Cardiac muscle cell (in vitro differentiated cells and primary cell): ENCODE measurements at regions not wholly inside any gene's neighbourhood (a gene's known extent, or its start where the extent isn't known, plus 50 kb on each side); places are given as distances from the start of the nearest gene placed in this dataset.

ENCODE experiments used
- DNase-seq, 2 donors: peaks; one replicate each; pipeline versions ENCODE4 v3.0.0 to v3.0.0-alpha.2; 2010 to 2017; ENCODE audit warnings: low read depth in 1 of 2, low spot score in 1 of 2
- H3K27ac ChIP-seq: fragments of 200-600 bp; sonication (generic); 2 replicates; pipeline ENCODE4 v1.5.1; 2016
- H3K27me3 ChIP-seq: fragments of 200-600 bp; sonication (generic); 2 replicates; pipeline ENCODE4 v1.6.0; 2016; ENCODE audit warnings: control low read depth
- H3K36me3 ChIP-seq: fragments of 200-600 bp; sonication (generic); 2 replicates; pipeline ENCODE4 v1.5.1; 2016; ENCODE audit warnings: control low read depth
- H3K4me1 ChIP-seq: fragments of 200-600 bp; sonication (generic); 2 replicates; pipeline ENCODE4 v1.8.1; 2017; ENCODE audit warnings: low read depth, mild to moderate bottlenecking, mixed run types
- H3K4me3 ChIP-seq: fragments of 200-600 bp; sonication (generic); 2 replicates; pipeline ENCODE4 v1.5.1; 2016; ENCODE audit warnings: mild to moderate bottlenecking
- H3K9me3 ChIP-seq: fragments of 200-600 bp; sonication (generic); 2 replicates; pipeline ENCODE4 v1.5.1; 2017; ENCODE audit warnings: low read depth, mild to moderate bottlenecking, control low read depth
- TF ChIP-seq, protein P1 (sequence below): IDR thresholded peaks from 2 replicates; pipeline ENCODE4 v1.5.1; 2012; ENCODE audit warnings: low read depth, mild to moderate bottlenecking, low read length

DNA sequence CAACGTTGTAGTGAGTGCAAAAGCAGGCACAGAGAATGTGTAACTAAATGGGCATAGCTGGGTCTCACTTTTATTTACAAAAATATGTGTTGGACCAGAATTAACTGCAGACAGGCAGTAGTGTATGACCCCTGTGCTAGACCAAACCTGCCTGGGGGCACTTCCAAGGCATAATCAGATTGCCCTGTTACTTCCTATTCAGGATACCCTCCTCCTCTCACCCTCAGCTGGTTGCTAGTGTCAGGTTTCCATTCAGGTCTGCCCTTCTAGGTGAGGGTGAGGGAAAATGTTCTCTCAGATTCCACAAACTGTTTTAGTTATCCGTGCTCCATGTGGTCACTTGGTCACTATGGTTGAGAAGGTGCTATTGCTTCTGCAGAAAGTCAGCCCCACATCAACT lies 387.3 kb downstream of the LMX1A start:
- H3K4me3 ChIP-seq = no peak overlapping the region
- no peaks in the 10 kb centered on the region for H3K36me3 ChIP-seq
- DNase-seq = no peak
- peaks cover 13% of the 10 kb centered on the region for H3K4me1 ChIP-seq
- no peaks in the 10 kb centered on the region for H3K27me3 ChIP-seq
- no peak overlapping the region for H3K27ac ChIP-seq
- TF ChIP-seq, protein P1, sequence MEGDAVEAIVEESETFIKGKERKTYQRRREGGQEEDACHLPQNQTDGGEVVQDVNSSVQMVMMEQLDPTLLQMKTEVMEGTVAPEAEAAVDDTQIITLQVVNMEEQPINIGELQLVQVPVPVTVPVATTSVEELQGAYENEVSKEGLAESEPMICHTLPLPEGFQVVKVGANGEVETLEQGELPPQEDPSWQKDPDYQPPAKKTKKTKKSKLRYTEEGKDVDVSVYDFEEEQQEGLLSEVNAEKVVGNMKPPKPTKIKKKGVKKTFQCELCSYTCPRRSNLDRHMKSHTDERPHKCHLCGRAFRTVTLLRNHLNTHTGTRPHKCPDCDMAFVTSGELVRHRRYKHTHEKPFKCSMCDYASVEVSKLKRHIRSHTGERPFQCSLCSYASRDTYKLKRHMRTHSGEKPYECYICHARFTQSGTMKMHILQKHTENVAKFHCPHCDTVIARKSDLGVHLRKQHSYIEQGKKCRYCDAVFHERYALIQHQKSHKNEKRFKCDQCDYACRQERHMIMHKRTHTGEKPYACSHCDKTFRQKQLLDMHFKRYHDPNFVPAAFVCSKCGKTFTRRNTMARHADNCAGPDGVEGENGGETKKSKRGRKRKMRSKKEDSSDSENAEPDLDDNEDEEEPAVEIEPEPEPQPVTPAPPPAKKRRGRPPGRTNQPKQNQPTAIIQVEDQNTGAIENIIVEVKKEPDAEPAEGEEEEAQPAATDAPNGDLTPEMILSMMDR = no peak
- no peaks in the 10 kb centered on the region for H3K9me3 ChIP-seq

DNA sequence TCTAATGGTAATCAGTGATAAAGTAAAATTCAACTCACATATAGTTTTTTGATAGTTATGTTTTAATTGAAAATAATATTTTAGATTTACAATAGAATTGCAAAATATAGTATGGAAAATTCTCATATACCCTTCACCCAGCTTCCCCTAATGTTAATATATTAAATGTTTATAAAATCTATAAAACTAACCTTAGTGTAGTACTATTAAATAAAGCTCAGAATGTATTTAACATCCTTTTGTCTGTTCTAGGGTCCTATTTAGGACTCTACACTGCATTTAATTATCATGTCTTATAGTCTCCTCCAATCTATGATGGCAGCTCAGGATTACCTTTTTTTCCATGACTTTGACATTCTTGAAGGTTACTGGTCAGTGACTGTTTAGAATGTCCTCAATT lies 389.2 kb downstream of the LMX1A start:
- peaks cover 13% of the 10 kb centered on the region for H3K4me1 ChIP-seq
- H3K36me3 ChIP-seq = no peaks in the 10 kb centered on the region
- H3K27ac ChIP-seq = no peak overlapping the region
- H3K4me3 ChIP-seq = no peak overlapping the region
- H3K9me3 ChIP-seq = no peaks in the 10 kb centered on the region
- TF ChIP-seq, protein P1 = no peak
- no peak for DNase-seq
- H3K27me3 ChIP-seq = no peaks in the 10 kb centered on the region

DNA sequence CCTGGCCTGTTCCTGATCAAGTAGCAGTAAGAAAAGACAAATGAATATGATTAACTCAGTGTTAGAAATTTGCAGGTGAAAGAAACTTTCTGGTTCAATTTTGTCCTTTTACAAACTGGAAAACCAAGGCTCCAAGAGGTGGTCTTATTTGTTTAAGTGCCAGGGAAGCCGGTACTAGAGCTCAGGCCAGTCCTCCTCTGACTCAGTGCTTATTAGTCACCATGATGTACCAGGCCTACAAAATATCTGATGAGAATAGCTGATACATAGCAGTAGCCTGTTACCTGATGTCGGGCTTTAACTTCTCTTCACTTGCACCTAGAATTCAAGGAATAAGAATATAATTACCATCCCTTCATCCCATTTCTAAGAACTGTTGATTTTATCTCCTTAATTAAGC lies 394.8 kb downstream of the LMX1A start:
- no peak overlapping the region for H3K27ac ChIP-seq
- no peak for DNase-seq
- TF ChIP-seq, protein P1 = no peak
- H3K36me3 ChIP-seq = no peaks in the 10 kb centered on the region
- H3K4me3 ChIP-seq = no peak overlapping the region
- H3K4me1 ChIP-seq = no peaks in the 10 kb centered on the region
- no peaks in the 10 kb centered on the region for H3K27me3 ChIP-seq
- no peaks in the 10 kb centered on the region for H3K9me3 ChIP-seq

GRCh38 chr1:164958982-164959768 lies 397.3 kb downstream of the LMX1A start:
- no peaks in the 10 kb centered on the region for H3K36me3 ChIP-seq
- H3K4me1 ChIP-seq = peaks cover 4% of the 10 kb centered on the region
- no peaks in the 10 kb centered on the region for H3K9me3 ChIP-seq
- H3K27me3 ChIP-seq = no peaks in the 10 kb centered on the region
- TF ChIP-seq, protein P1 = no peak
- no peak overlapping the region for H3K4me3 ChIP-seq
- DNase-seq = no peak
- H3K27ac ChIP-seq = no peak overlapping the region

DNA sequence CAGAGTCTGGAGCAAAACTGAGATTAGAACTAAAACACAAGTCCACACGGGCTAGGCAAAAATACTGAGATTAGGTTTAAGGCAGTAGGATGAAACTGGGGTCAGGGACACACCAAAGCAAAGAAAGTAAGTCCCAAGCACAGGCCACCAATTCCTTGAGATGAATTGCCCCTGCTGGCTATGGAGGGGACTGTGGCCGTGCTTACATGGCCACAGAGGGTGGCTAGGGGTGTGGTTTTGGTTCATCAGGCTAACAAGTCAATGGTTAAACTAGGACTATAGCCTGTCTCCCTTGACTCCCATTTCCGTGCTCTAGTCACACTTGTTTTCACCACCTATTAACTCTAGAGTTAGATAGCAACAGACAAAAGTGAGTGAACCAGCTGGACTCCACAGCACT lies 394.8 kb downstream of the PBX1 start:
- no peak for DNase-seq
- TF ChIP-seq, protein P1 = no peak
- Histone ChIP-seq H3K27ac (no peak overlapping the region), H3K4me3 (no peak overlapping the region), H3K36me3 (no peaks in the 10 kb centered on the region), H3K27me3 (no peaks in the 10 kb centered on the region), H3K4me1 (peaks cover 41% of the 10 kb centered on the region), H3K9me3 (peaks cover 3% of the 10 kb centered on the region)

DNA sequence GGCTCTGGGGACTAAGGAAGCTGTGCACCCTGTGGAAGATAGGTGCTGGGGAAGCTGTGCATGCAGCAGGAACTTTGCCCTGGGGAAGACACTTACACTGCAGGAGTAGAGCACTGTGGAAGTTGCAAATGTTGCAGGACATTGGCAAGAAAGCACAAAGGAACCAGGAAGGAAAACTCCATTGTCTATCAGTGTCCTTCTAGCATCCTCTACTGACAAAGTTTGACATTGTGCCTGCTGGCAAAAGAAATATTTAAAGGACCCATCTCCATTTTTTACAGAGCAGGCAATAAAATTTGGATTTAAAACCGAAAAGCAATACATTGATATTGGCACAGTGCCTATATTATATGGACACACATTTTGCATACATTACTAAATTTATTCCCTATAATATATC lies 394.1 kb downstream of the PBX1 start:
- peak in 1 of 2 donors; percentile 7 for DNase-seq
- Histone ChIP-seq H3K27me3 (no peaks in the 10 kb centered on the region), H3K36me3 (no peaks in the 10 kb centered on the region), H3K4me1 (peaks cover 41% of the 10 kb centered on the region), H3K9me3 (peaks cover 3% of the 10 kb centered on the region), H3K27ac (no peak overlapping the region), H3K4me3 (no peak overlapping the region)
- TF ChIP-seq, protein P1 = peak; percentile 25
